Islet of Langerhans (tissue), 1 donor: ENCODE measurements at regions not wholly inside any gene's neighbourhood (a gene's known extent, or its start where the extent isn't known, plus 50 kb on each side); places are given as distances from the start of the nearest gene placed in this dataset.

ENCODE experiments used
- FAIRE-seq: peaks from one replicate; lab custom pipeline; 2011; peaks lifted over from hg19 to GRCh38; lab: Jason Lieb, UNC

GRCh38 chr4:10981096-10981495 is 296.5 kb upstream of the CLNK start:
- FAIRE-seq = no peak

GRCh38 chr4:10979032-10979431 is 294.5 kb upstream of the CLNK start:
- no peak for FAIRE-seq

- FAIRE-seq = no peak
Observed at GRCh38 chr4:10977534-10977933, 293.0 kb upstream of the CLNK start.

GRCh38 chr4:10974371-10974770 is 289.8 kb upstream of the CLNK start:
- FAIRE-seq = no peak

- FAIRE-seq = no peak
Observed at GRCh38 chr4:10973686-10974085, 289.1 kb upstream of the CLNK start.

GRCh38 chr4:10971800-10972401 is 287.3 kb upstream of the CLNK start:
- FAIRE-seq = no peak

GRCh38 chr4:10965196-10965595 is 280.6 kb upstream of the CLNK start:
- FAIRE-seq = no peak

- no peak for FAIRE-seq
Observed at GRCh38 chr4:10963958-10964703, 279.6 kb upstream of the CLNK start.

- no peak for FAIRE-seq
Observed at GRCh38 chr4:10963241-10963640, 278.7 kb upstream of the CLNK start.

GRCh38 chr4:10962246-10962645 is 277.7 kb upstream of the CLNK start:
- FAIRE-seq = no peak

GRCh38 chr4:10960389-10960788 is 275.8 kb upstream of the CLNK start:
- no peak for FAIRE-seq

GRCh38 chr4:10959586-10959985 is 275.0 kb upstream of the CLNK start:
- no peak for FAIRE-seq

GRCh38 chr4:10958226-10958856 is 273.8 kb upstream of the CLNK start:
- no peak for FAIRE-seq

- no peak for FAIRE-seq
Observed at GRCh38 chr4:10951306-10951705, 266.7 kb upstream of the CLNK start.

- FAIRE-seq = no peak
Observed at GRCh38 chr4:10949039-10949733, 264.6 kb upstream of the CLNK start.

GRCh38 chr4:10947898-10948297 is 263.3 kb upstream of the CLNK start:
- no peak for FAIRE-seq

GRCh38 chr4:10944321-10944720 is 259.8 kb upstream of the CLNK start:
- FAIRE-seq = no peak

- no peak for FAIRE-seq
Observed at GRCh38 chr4:10942156-10942555, 257.6 kb upstream of the CLNK start.

GRCh38 chr4:10929818-10930217 is 245.2 kb upstream of the CLNK start:
- FAIRE-seq = no peak

- FAIRE-seq = no peak
Observed at GRCh38 chr4:10925996-10926395, 241.4 kb upstream of the CLNK start.

GRCh38 chr4:10924274-10924673 is 239.7 kb upstream of the CLNK start:
- FAIRE-seq = no peak

GRCh38 chr4:10917566-10917965 is 233.0 kb upstream of the CLNK start:
- peak; percentile 91 for FAIRE-seq

GRCh38 chr4:10898072-10898471 is 213.5 kb upstream of the CLNK start:
- no peak for FAIRE-seq
